Smooth muscle cell (in vitro differentiated cells): ENCODE measurements at regions not wholly inside any gene's neighbourhood (a gene's known extent, or its start where the extent isn't known, plus 50 kb on each side); places are given as distances from the start of the nearest gene placed in this dataset.

ENCODE experiments used
- DNase-seq: peaks from one replicate; lab custom pipeline; 2025; ENCODE audit not compliant: unreplicated experiment; lab: John Stamatoyannopoulos, UW
- H2AFZ ChIP-seq: fragments of 200-600 bp; sonication (generic); 2 replicates; pipeline ENCODE4 v1.6.0; 2016; ENCODE audit warnings: antibody characterized with exemption, low read depth, mild to moderate bottlenecking
- H3F3A ChIP-seq: fragments of 200-600 bp; sonication (generic); 2 replicates; pipeline ENCODE4 v1.6.0; 2017; ENCODE audit warnings: antibody characterized with exemption, low read depth
- H3K27ac ChIP-seq: fragments of 200-600 bp; sonication (generic); 2 replicates; pipeline ENCODE4 v1.5.1; 2016; ENCODE audit warnings: low read depth, mild to moderate bottlenecking
- H3K27me3 ChIP-seq: fragments of 200-600 bp; sonication (generic); 2 replicates; pipeline ENCODE4 v1.6.1; 2016; ENCODE audit warnings: low read depth, mild to moderate bottlenecking
- H3K36me3 ChIP-seq: fragments of 200-600 bp; sonication (generic); 2 replicates; pipeline ENCODE4 v1.5.1; 2016; ENCODE audit warnings: low read depth
- H3K4me1 ChIP-seq: fragments of 200-600 bp; sonication (generic); 2 replicates; pipeline ENCODE4 v1.5.1; 2016; ENCODE audit warnings: low read depth
- H3K4me2 ChIP-seq: fragments of 200-600 bp; sonication (generic); 2 replicates; pipeline ENCODE4 v1.6.0; 2016; ENCODE audit warnings: mild to moderate bottlenecking
- H3K4me3 ChIP-seq: fragments of 200-600 bp; sonication (generic); 2 replicates; pipeline ENCODE4 v1.5.1; 2016; ENCODE audit warnings: mild to moderate bottlenecking
- H3K79me2 ChIP-seq: fragments of 200-600 bp; sonication (generic); 2 replicates; pipeline ENCODE4 v1.6.0; 2016; ENCODE audit warnings: low read depth, mild to moderate bottlenecking
- H3K9ac ChIP-seq: fragments of 200-600 bp; sonication (generic); 2 replicates; pipeline ENCODE4 v1.6.0; 2016; ENCODE audit warnings: low read depth
- H3K9me3 ChIP-seq: fragments of 200-600 bp; sonication (generic); replicated peaks from 2 replicates; pipeline ENCODE4 v1.5.1; 2016; ENCODE audit warnings: low read depth
- H4K20me1 ChIP-seq: fragments of 200-600 bp; sonication (generic); 2 replicates; pipeline ENCODE4 v1.6.0; 2016; ENCODE audit warnings: low read depth
- CTCF ChIP-seq: fragments of 200-600 bp; sonication (generic); IDR thresholded peaks from 2 replicates; pipeline ENCODE4 v1.5.1; 2017; ENCODE audit warnings: borderline replicate concordance, mild to moderate bottlenecking, antibody characterized with exemption; ENCODE audit not compliant: insufficient read depth, poor library complexity, severe bottlenecking
- WGBS: methylation state at CpG from one replicate; pipeline ENCODE4 v1.1.7; 2016; ENCODE audit warnings: low lambda C conversion rate; 5-methylcytosine and 5-hydroxymethylcytosine counted together

GRCh38 chrX:132561483-132561882 lies 72.6 kb upstream of the MBNL3 start:
- no peaks in the 10 kb centered on the region for H4K20me1 ChIP-seq
- H3F3A ChIP-seq: no peaks in the 10 kb centered on the region
- H3K27ac ChIP-seq: no peak overlapping the region
- TF ChIP-seq CTCF: no peak
- no peaks in the 10 kb centered on the region for H3K9me3 ChIP-seq
- no peak overlapping the region for H3K4me3 ChIP-seq
- no peaks in the 10 kb centered on the region for H3K79me2 ChIP-seq
- H3K4me1 ChIP-seq: no peaks in the 10 kb centered on the region
- no peak overlapping the region for H3K4me2 ChIP-seq
- no peak overlapping the region for H3K9ac ChIP-seq
- H2AFZ ChIP-seq: no peak overlapping the region
- no peaks in the 10 kb centered on the region for H3K27me3 ChIP-seq
- no peak for DNase-seq
- H3K36me3 ChIP-seq: no peaks in the 10 kb centered on the region
- 77% methylated on average over 4 of the region's 4 CpGs for WGBS

- H3K27me3 ChIP-seq: no peaks in the 10 kb centered on the region
- no peak overlapping the region for H3K27ac ChIP-seq
- no peak overlapping the region for H3K4me2 ChIP-seq
- H4K20me1 ChIP-seq: no peaks in the 10 kb centered on the region
- no peaks in the 10 kb centered on the region for H3K36me3 ChIP-seq
- no peak overlapping the region for H2AFZ ChIP-seq
- no peak overlapping the region for H3K9ac ChIP-seq
- H3K9me3 ChIP-seq: no peaks in the 10 kb centered on the region
- no peaks in the 10 kb centered on the region for H3F3A ChIP-seq
- no peak overlapping the region for H3K4me3 ChIP-seq
- 53% methylated on average over 2 of the region's 2 CpGs for WGBS
- no peaks in the 10 kb centered on the region for H3K79me2 ChIP-seq
- H3K4me1 ChIP-seq: no peaks in the 10 kb centered on the region
- no peak for TF ChIP-seq CTCF
- no peak for DNase-seq
Observed at GRCh38 chrX:132559101-132559500, 70.3 kb upstream of the MBNL3 start.

GRCh38 chrX:132539611-132540010 lies 50.8 kb upstream of the MBNL3 start:
- 74% methylated on average over 1 of the region's 1 CpG for WGBS
- no peak overlapping the region for H2AFZ ChIP-seq
- TF ChIP-seq CTCF: no peak
- H3K79me2 ChIP-seq: no peaks in the 10 kb centered on the region
- no peak overlapping the region for H3K9ac ChIP-seq
- no peaks in the 10 kb centered on the region for H4K20me1 ChIP-seq
- no peak overlapping the region for H3K4me3 ChIP-seq
- no peaks in the 10 kb centered on the region for H3K9me3 ChIP-seq
- H3K27ac ChIP-seq: no peak overlapping the region
- no peak overlapping the region for H3K4me2 ChIP-seq
- H3K36me3 ChIP-seq: no peaks in the 10 kb centered on the region
- H3F3A ChIP-seq: no peaks in the 10 kb centered on the region
- no peaks in the 10 kb centered on the region for H3K4me1 ChIP-seq
- no peaks in the 10 kb centered on the region for H3K27me3 ChIP-seq
- DNase-seq: no peak
